HEK293T (cell line): ENCODE measurements at regions not wholly inside any gene's neighbourhood (a gene's known extent, or its start where the extent isn't known, plus 50 kb on each side); places are given as distances from the start of the nearest gene placed in this dataset.

ENCODE experiments used
- L3MBTL2 ChIP-seq: fragments of 450-650 bp; conservative IDR thresholded peaks from 2 replicates; pipeline ENCODE4 v1.6.1; 2016; ENCODE audit warnings: mild to moderate bottlenecking
- SP1 ChIP-seq: fragments of 450-650 bp; IDR thresholded peaks from 2 replicates; pipeline ENCODE4 v1.6.1; 2017
- SUZ12 ChIP-seq: fragments of 450-650 bp; IDR thresholded peaks from 2 replicates; pipeline ENCODE4 v1.6.1; 2016; ENCODE audit warnings: mild to moderate bottlenecking
- ZNF384 ChIP-seq: fragments of 450-650 bp; IDR thresholded peaks from 2 replicates; pipeline ENCODE4 v1.6.1; 2016

GRCh38 chr12:89834676-89835075, 126.0 kb upstream of the ATP2B1 start:
- no peak for TF ChIP-seq SP1
- TF ChIP-seq ZNF384 = no peak
- no peak for TF ChIP-seq SUZ12
- no peak for TF ChIP-seq L3MBTL2
